ENCODE measurements at regions not wholly inside any gene's neighbourhood (a gene's known extent, or its start where the extent isn't known, plus 50 kb on each side); places are given as distances from the start of the nearest gene placed in this dataset.

DNA sequence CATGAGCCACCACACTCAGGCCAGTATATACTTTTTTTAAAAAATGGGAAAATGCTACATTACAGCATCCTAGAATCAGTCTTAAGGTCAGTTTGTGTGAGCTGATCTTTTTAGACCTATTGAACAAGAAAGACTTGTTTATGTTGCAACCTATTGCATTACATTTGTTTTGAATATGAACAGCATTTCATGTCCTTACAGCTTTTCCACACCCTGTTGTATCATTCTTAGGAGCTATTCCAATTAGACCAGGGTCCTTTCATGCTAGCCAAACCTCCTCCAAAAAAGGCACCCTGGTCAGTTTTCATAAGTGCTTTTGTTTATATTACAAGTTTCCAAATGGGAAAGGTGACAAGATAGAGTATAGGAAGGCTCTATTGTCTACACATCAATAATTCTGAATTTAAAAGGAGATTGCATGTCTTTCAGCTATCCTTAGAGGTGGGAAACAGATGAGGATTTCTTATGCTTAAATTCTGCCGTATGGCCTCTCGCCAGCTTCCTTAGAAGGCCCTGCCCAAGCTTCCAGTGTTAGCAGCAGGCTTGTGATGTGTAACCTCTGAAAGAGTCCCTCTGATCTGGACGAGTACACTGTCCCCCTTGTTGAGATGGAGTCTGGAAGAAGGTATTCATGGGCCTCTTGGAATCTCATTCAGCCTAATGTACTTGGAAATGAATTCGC, 171.9 kb downstream of the OTUD1 start:
- H3K27me3 ChIP-seq (ENCODE audit: low read depth, low read length), result no peaks in the 10 kb centered on the region
- no peaks in the 10 kb centered on the region for H3K79me2 ChIP-seq (ENCODE audit: low read length)
- no peaks in the 10 kb centered on the region for H3K36me3 ChIP-seq (replicated peaks; ENCODE audit: low read depth, low read length)
- no peak overlapping the region for H3K27ac ChIP-seq (ENCODE audit: low read length)
- H4K20me1 ChIP-seq (ENCODE audit: insufficient read depth, low read length), result no peaks in the 10 kb centered on the region
- no peak overlapping the region for H3K4me2 ChIP-seq (ENCODE audit: low read length)
- TF ChIP-seq, protein P1, sequence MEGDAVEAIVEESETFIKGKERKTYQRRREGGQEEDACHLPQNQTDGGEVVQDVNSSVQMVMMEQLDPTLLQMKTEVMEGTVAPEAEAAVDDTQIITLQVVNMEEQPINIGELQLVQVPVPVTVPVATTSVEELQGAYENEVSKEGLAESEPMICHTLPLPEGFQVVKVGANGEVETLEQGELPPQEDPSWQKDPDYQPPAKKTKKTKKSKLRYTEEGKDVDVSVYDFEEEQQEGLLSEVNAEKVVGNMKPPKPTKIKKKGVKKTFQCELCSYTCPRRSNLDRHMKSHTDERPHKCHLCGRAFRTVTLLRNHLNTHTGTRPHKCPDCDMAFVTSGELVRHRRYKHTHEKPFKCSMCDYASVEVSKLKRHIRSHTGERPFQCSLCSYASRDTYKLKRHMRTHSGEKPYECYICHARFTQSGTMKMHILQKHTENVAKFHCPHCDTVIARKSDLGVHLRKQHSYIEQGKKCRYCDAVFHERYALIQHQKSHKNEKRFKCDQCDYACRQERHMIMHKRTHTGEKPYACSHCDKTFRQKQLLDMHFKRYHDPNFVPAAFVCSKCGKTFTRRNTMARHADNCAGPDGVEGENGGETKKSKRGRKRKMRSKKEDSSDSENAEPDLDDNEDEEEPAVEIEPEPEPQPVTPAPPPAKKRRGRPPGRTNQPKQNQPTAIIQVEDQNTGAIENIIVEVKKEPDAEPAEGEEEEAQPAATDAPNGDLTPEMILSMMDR (IDR thresholded peaks at IDR 0.05; ENCODE audit: low read depth, low read length), result no peak
- no peak for TF ChIP-seq EZH2phosphoT487 (IDR thresholded peaks at IDR 0.05; ENCODE audit: low read depth)
- H3K4me1 ChIP-seq (ENCODE audit: low read length), result peaks cover 13% of the 10 kb centered on the region; the same call in 1 of the 2 replicates
- H3K9me3 ChIP-seq (ENCODE audit: insufficient read depth, low read length), result no peaks in the 10 kb centered on the region
- no peak overlapping the region for H2AFZ ChIP-seq (ENCODE audit: low read depth, low read length)
- no peak overlapping the region for H3K4me3 ChIP-seq (ENCODE audit: low read length)
- no peak overlapping the region for H3K9ac ChIP-seq (ENCODE audit: low read length)

DNA sequence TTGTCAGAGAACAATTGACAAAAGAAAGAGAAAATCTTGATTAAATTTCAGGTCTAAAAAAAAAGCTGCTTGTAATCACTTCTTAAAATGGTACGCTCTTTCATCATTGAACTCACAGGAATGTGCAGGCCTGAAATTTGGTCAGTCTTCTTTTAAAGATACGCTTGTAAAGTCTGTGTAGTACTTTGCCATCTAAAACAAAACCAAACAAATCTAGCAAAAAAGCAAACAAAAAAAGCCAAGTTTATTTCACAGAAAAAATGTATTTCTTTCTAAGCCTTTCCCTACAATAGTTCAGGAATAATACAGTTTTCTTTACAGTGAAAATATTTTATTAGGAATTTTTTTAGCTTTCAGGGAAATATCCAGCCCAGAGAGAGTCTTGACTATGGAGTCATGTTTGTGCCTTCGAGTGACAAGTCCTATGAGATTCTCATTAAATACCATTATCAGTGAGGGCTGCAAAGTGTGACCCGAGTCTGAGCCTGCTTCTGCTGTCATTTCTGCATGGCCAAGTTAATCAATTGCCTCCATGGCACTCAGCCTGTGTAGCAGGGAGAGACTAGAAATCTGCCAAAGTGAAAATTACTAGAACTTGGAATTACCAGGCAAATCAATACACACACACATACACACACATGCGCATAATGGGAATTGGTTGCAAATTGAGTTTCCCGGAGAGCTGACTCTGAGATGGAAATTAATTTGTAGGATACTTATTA, 172.6 kb downstream of the OTUD1 start:
- Histone ChIP-seq H3K79me2 (ENCODE audit: low read length) (no peaks in the 10 kb centered on the region), H3K27me3 (ENCODE audit: low read depth, low read length) (no peaks in the 10 kb centered on the region), H3K27ac (ENCODE audit: low read length) (no peak overlapping the region), H3K4me3 (ENCODE audit: low read length) (no peak overlapping the region), H3K36me3 (replicated peaks; ENCODE audit: low read depth, low read length) (no peaks in the 10 kb centered on the region), H3K9me3 (ENCODE audit: insufficient read depth, low read length) (no peaks in the 10 kb centered on the region), H2AFZ (ENCODE audit: low read depth, low read length) (no peak overlapping the region), H4K20me1 (ENCODE audit: insufficient read depth, low read length) (no peaks in the 10 kb centered on the region), H3K9ac (ENCODE audit: low read length) (no peak overlapping the region), H3K4me1 (ENCODE audit: low read length) (peaks cover 13% of the 10 kb centered on the region; the same call in 1 of the 2 replicates), H3K4me2 (ENCODE audit: low read length) (no peak overlapping the region)
- TF ChIP-seq, protein P1 (IDR thresholded peaks at IDR 0.05; ENCODE audit: low read depth, low read length), result no peak
- no peak for TF ChIP-seq EZH2phosphoT487 (IDR thresholded peaks at IDR 0.05; ENCODE audit: low read depth)

DNA sequence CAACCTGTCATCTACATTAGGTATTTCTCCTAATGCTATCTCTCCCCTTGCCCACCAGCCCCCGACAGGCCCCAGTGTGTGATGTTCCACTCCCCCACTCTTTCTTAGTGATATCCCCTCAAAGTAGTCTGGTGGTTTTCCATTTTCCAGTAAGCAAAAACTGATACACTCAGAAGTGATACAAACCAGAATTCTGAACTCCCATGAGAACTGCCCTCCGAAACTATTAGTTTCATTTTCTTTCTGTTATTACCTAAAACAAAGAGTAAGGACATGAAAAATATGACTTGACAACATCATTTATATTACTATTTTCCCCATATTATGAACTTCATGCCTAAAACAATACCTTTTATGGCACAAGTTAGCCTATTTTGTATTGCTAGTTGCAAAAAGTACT, 175.0 kb downstream of the OTUD1 start:
- TF ChIP-seq, protein P1 (IDR thresholded peaks at IDR 0.05; ENCODE audit: low read depth, low read length), result no peak
- no peak for TF ChIP-seq EZH2phosphoT487 (IDR thresholded peaks at IDR 0.05; ENCODE audit: low read depth)
- 0 out of 2 replicates have a peak overlapping the region, but pooled peaks have one; percentile 11 for H2AFZ ChIP-seq (ENCODE audit: low read depth, low read length)
- 0 out of 2 replicates have a peak overlapping the region, but pooled peaks have one; percentile 7 for H3K4me2 ChIP-seq (ENCODE audit: low read length)
- peaks cover 13% of the 10 kb centered on the region; the same call in 1 of the 2 replicates for H3K4me1 ChIP-seq (ENCODE audit: low read length)
- no peaks in the 10 kb centered on the region for H3K36me3 ChIP-seq (replicated peaks; ENCODE audit: low read depth, low read length)
- no peaks in the 10 kb centered on the region for H4K20me1 ChIP-seq (ENCODE audit: insufficient read depth, low read length)
- H3K79me2 ChIP-seq (ENCODE audit: low read length), result no peaks in the 10 kb centered on the region
- H3K9ac ChIP-seq (ENCODE audit: low read length), result no peak overlapping the region
- no peaks in the 10 kb centered on the region for H3K9me3 ChIP-seq (ENCODE audit: insufficient read depth, low read length)
- no peak overlapping the region for H3K27ac ChIP-seq (ENCODE audit: low read length)
- H3K27me3 ChIP-seq (ENCODE audit: low read depth, low read length), result no peaks in the 10 kb centered on the region
- H3K4me3 ChIP-seq (ENCODE audit: low read length), result no peak overlapping the region

DNA sequence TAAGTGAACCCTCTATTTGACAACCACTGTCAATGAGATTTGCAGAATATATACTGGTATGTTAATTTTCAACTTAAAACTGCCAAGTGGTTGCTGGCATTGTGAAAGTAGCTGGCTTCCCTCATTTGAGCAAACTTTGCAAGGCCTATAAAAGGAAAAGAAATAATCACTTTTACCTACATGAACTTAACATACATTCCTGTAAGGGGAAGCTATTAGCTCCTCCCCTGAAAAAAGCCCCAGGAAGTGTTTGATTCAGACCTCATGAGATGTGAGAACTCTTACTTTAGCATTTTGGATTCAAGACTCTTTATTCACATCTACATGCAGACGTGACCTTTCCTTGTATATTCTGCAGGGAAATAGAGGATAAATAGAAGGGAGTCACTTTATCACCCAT, 175.6 kb downstream of the OTUD1 start:
- Histone ChIP-seq H3K4me3 (ENCODE audit: low read length) (no peak overlapping the region), H3K9ac (ENCODE audit: low read length) (no peak overlapping the region), H3K27me3 (ENCODE audit: low read depth, low read length) (no peaks in the 10 kb centered on the region), H3K9me3 (ENCODE audit: insufficient read depth, low read length) (no peaks in the 10 kb centered on the region), H3K27ac (ENCODE audit: low read length) (no peak overlapping the region), H4K20me1 (ENCODE audit: insufficient read depth, low read length) (no peaks in the 10 kb centered on the region), H3K4me2 (ENCODE audit: low read length) (0 out of 2 replicates have a peak overlapping the region, but pooled peaks have one; percentile 7), H3K36me3 (replicated peaks; ENCODE audit: low read depth, low read length) (no peaks in the 10 kb centered on the region), H3K79me2 (ENCODE audit: low read length) (no peaks in the 10 kb centered on the region), H2AFZ (ENCODE audit: low read depth, low read length) (no peak overlapping the region), H3K4me1 (ENCODE audit: low read length) (peaks cover 13% of the 10 kb centered on the region; the same call in 1 of the 2 replicates)
- no peak for TF ChIP-seq EZH2phosphoT487 (IDR thresholded peaks at IDR 0.05; ENCODE audit: low read depth)
- TF ChIP-seq, protein P1 (IDR thresholded peaks at IDR 0.05; ENCODE audit: low read depth, low read length), result no peak
